Brain microvascular endothelial cell (primary cell): ENCODE measurements at regions not wholly inside any gene's neighbourhood (a gene's known extent, or its start where the extent isn't known, plus 50 kb on each side); places are given as distances from the start of the nearest gene placed in this dataset.
"Not testable (repeated sequence)": the region's sequence is repeated elsewhere in the genome, so short reads cannot be mapped to it uniquely, and the experiment has no call there.

Experiments
- DNase-seq: peaks from one replicate; pipeline ENCODE4 v3.0.0-alpha.2; 2020
- H3K27ac ChIP-seq: fragments of 250-450 bp; sonication (Bioruptor Pico); 2 replicates; pipeline ENCODE4 v1.5.1; 2020; ENCODE audit warnings: mild to moderate bottlenecking, moderate library complexity
- H3K27me3 ChIP-seq: fragments of 250-450 bp; sonication (Bioruptor Pico); replicated peaks from 2 replicates; pipeline ENCODE4 v1.5.1; 2020; ENCODE audit warnings: mild to moderate bottlenecking
- H3K36me3 ChIP-seq: fragments of 250-450 bp; sonication (Bioruptor Pico); replicated peaks from 2 replicates; pipeline ENCODE4 v1.5.1; 2020; ENCODE audit warnings: mild to moderate bottlenecking
- H3K4me3 ChIP-seq: 2 replicates; pipeline ENCODE4 v1.5.1; 2011; ENCODE audit warnings: low read depth, mild to moderate bottlenecking, control low read depth, low read length, moderate library complexity
- CTCF ChIP-seq: IDR thresholded peaks from 2 replicates; pipeline ENCODE4 v1.5.1; 2011; ENCODE audit warnings: low read depth, mild to moderate bottlenecking, moderate library complexity, low read length, control low read depth, inconsistent platforms; ENCODE audit errors: missing control alignments
- in situ Hi-C: cut with HindIII; loops from 2 replicates; pipeline ENCODE4 v1.10.0; 2017; ENCODE audit warnings: low sequenced_read_pairs, low pct_ligation_motif_present

- no peak for DNase-seq
- in situ Hi-C loops, result no loop called here
- no peaks in the 10 kb centered on the region for H3K27me3 ChIP-seq
Observed at GRCh38 chr2:183773775-183774174, 649.5 kb downstream of the NUP35 start.

GRCh38 chr2:183780072-183780471, 655.8 kb downstream of the NUP35 start:
- no peak overlapping the region for H3K27ac ChIP-seq
- DNase-seq, result no peak
- H3K36me3 ChIP-seq, result no peaks in the 10 kb centered on the region
- TF ChIP-seq CTCF, result no peak
- in situ Hi-C loops, result no loop called here
- no peaks in the 10 kb centered on the region for H3K27me3 ChIP-seq
- H3K4me3 ChIP-seq, result no peak overlapping the region

More at GRCh38 chr2:183773775-183774174, 649.5 kb downstream of the NUP35 start:
- TF ChIP-seq CTCF, result no peak
- no peak overlapping the region for H3K4me3 ChIP-seq
- no peaks in the 10 kb centered on the region for H3K36me3 ChIP-seq
- H3K27ac ChIP-seq, result no peak overlapping the region

GRCh38 chr2:183782436-183782835, 658.2 kb downstream of the NUP35 start:
- in situ Hi-C loops, result no loop called here

GRCh38 chr2:183788796-183789195, 664.6 kb downstream of the NUP35 start:
- H3K4me3 ChIP-seq, in situ Hi-C loops, H3K27me3 ChIP-seq, H3K36me3 ChIP-seq, DNase-seq, H3K27ac ChIP-seq: not testable (repeated sequence)

More at GRCh38 chr2:183782436-183782835, 658.2 kb downstream of the NUP35 start:
- Histone ChIP-seq H3K4me3 (no peak overlapping the region), H3K36me3 (no peaks in the 10 kb centered on the region), H3K27me3 (no peaks in the 10 kb centered on the region), H3K27ac (no peak overlapping the region)
- DNase-seq, result no peak
- TF ChIP-seq CTCF, result no peak

GRCh38 chr2:183792165-183792924, 668.1 kb downstream of the NUP35 start:
- H3K4me3 ChIP-seq, H3K36me3 ChIP-seq, DNase-seq, H3K27me3 ChIP-seq, H3K27ac ChIP-seq, in situ Hi-C loops: not testable (repeated sequence)

GRCh38 chr2:183798535-183798934, 674.3 kb downstream of the NUP35 start:
- DNase-seq, result no peak
- TF ChIP-seq CTCF, result no peak
- in situ Hi-C loops, result no loop called here
- Histone ChIP-seq H3K4me3 (no peak overlapping the region), H3K36me3 (no peaks in the 10 kb centered on the region), H3K27ac (no peak overlapping the region), H3K27me3 (no peaks in the 10 kb centered on the region)

GRCh38 chr2:183799761-183800160, 675.5 kb downstream of the NUP35 start:
- no peak overlapping the region for H3K27ac ChIP-seq
- H3K27me3 ChIP-seq, result no peaks in the 10 kb centered on the region
- no peak for DNase-seq
- no peak overlapping the region for H3K4me3 ChIP-seq
- no peak for TF ChIP-seq CTCF
- in situ Hi-C loops, result no loop called here
- no peaks in the 10 kb centered on the region for H3K36me3 ChIP-seq
